Thoracic aorta (tissue), 2 donors: ENCODE measurements at regions not wholly inside any gene's neighbourhood (a gene's known extent, or its start where the extent isn't known, plus 50 kb on each side); places are given as distances from the start of the nearest gene placed in this dataset.

ENCODE experiments used
- ATAC-seq: fragments of 150-250 bp; one replicate; pipeline ENCODE4 v1.8.0; 2017; ENCODE audit warnings: low read depth; ENCODE audit not compliant: insufficient number of reproducible peaks, low FRiP score
- DNase-seq: peaks from one replicate; pipeline ENCODE4 v3.0.0-alpha.2; 2020; ENCODE audit warnings: low spot score
- H3K27ac ChIP-seq, 2 donors: fragments of 200-600 bp; sonication (generic); 1 replicate in 1 of 2; 2 replicates in 1 of 2; pipeline ENCODE4 v1.5.1; 2016; ENCODE audit warnings: mild to moderate bottlenecking in 2 of 2, moderate library complexity in 2 of 2
- H3K27me3 ChIP-seq: fragments of 200-600 bp; sonication (generic); replicated peaks from 2 replicates; pipeline ENCODE4 v1.6.0; 2016; ENCODE audit warnings: mild to moderate bottlenecking; ENCODE audit not compliant: insufficient read depth
- H3K36me3 ChIP-seq: fragments of 200-600 bp; sonication (generic); one replicate; pipeline ENCODE4 v1.5.1; 2016
- H3K4me1 ChIP-seq, 2 donors: fragments of 200-600 bp; sonication (generic); 1 replicate in 1 of 2; 2 replicates in 1 of 2; pipeline versions ENCODE4 v1.5.1 to v1.6.0; 2016; ENCODE audit warnings: low read depth in 2 of 2, mild to moderate bottlenecking in 1 of 2; ENCODE audit not compliant: control insufficient read depth in 1 of 2
- H3K4me3 ChIP-seq: fragments of 200-600 bp; sonication (generic); 2 replicates; pipeline ENCODE4 v1.5.1; 2016; ENCODE audit warnings: mild to moderate bottlenecking
- H3K9me3 ChIP-seq: fragments of 200-600 bp; sonication (generic); 2 replicates; pipeline ENCODE4 v1.5.1; 2016
- CTCF ChIP-seq: fragments of 200-600 bp; sonication (generic); IDR thresholded peaks from one replicate; pipeline ENCODE4 v1.5.1; 2019; ENCODE audit warnings: antibody characterized with exemption

- no peak for TF ChIP-seq CTCF
- Histone ChIP-seq H3K27ac (no peak overlapping the region), H3K4me1 (no peaks in the 10 kb centered on the region), H3K9me3 (no peaks in the 10 kb centered on the region), H3K27me3 (no peaks in the 10 kb centered on the region), H3K36me3 (no peaks in the 10 kb centered on the region), H3K4me3 (no peak overlapping the region)
- no peak for ATAC-seq
- DNase-seq, result no peak
Observed at GRCh38 chr2:12162269-12163247, 416.1 kb downstream of the LPIN1 start.

GRCh38 chr2:12163866-12164265 is 417.4 kb downstream of the LPIN1 start:
- TF ChIP-seq CTCF, result no peak
- no peaks in the 10 kb centered on the region for H3K36me3 ChIP-seq
- DNase-seq (no peak), ATAC-seq (no peak)
- H3K4me1 ChIP-seq, result peaks cover 2 to 6% of the 10 kb centered on the region in 2 donors
- H3K27me3 ChIP-seq, result no peaks in the 10 kb centered on the region
- no peak overlapping the region for H3K4me3 ChIP-seq
- H3K27ac ChIP-seq, result no peak overlapping the region
- no peaks in the 10 kb centered on the region for H3K9me3 ChIP-seq

GRCh38 chr2:12164689-12165088 is 418.3 kb downstream of the LPIN1 start:
- DNase-seq (no peak), ATAC-seq (no peak)
- Histone ChIP-seq H3K9me3 (no peaks in the 10 kb centered on the region), H3K27ac (no peak overlapping the region), H3K4me3 (no peak overlapping the region), H3K4me1 (peaks cover 10 to 14% of the 10 kb centered on the region in 2 donors), H3K36me3 (no peaks in the 10 kb centered on the region), H3K27me3 (no peaks in the 10 kb centered on the region)
- TF ChIP-seq CTCF, result no peak

- Histone ChIP-seq H3K27ac (no peak overlapping the region), H3K36me3 (no peaks in the 10 kb centered on the region), H3K9me3 (no peaks in the 10 kb centered on the region), H3K4me3 (no peak overlapping the region), H3K4me1 (peaks cover 14 to 24% of the 10 kb centered on the region in 2 donors), H3K27me3 (no peaks in the 10 kb centered on the region)
- no peak for DNase-seq
- no peak for ATAC-seq
- no peak for TF ChIP-seq CTCF
Observed at GRCh38 chr2:12167525-12168317, 421.3 kb downstream of the LPIN1 start.

GRCh38 chr2:12168354-12168753 is 421.9 kb downstream of the LPIN1 start:
- Histone ChIP-seq H3K4me1 (peaks cover 14 to 24% of the 10 kb centered on the region in 2 donors), H3K27ac (no peak overlapping the region), H3K27me3 (no peaks in the 10 kb centered on the region), H3K9me3 (no peaks in the 10 kb centered on the region), H3K36me3 (no peaks in the 10 kb centered on the region), H3K4me3 (no peak overlapping the region)
- no peak for TF ChIP-seq CTCF
- no peak for DNase-seq
- no peak for ATAC-seq
